HUDEP-2 (cell line): ENCODE measurements at regions not wholly inside any gene's neighbourhood (a gene's known extent, or its start where the extent isn't known, plus 50 kb on each side); places are given as distances from the start of the nearest gene placed in this dataset.
"Not testable (repeated sequence)": the region's sequence is repeated elsewhere in the genome, so short reads cannot be mapped to it uniquely, and the experiment has no call there.

Source experiments
- DNase-seq, 76 experiments: peaks; one replicate each; lab custom pipeline; 2025; ENCODE audit not compliant: unreplicated experiment in 76 of 76; lab: John Stamatoyannopoulos, UW

DNA sequence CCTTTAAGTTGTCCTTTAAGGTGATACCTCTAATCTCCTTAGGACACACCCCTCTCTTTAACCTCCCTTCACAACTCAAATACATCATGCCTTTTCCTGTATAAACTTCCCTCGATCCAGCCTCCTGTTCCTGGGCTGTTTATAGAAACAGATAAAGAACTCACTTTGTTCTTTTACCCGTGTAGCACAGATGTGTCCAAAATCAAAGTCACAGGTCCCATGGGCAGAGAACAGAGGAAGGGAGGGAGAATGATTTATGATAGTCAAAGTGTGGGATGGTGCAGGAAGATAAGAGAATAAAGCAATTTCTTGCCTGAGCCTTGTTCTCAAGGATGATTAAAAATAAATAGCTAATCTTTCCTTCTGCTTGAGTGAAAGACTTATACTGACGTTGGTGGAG lies 50.3 kb upstream of the CABCOCO1 start:
- no peak for DNase-seq

DNA sequence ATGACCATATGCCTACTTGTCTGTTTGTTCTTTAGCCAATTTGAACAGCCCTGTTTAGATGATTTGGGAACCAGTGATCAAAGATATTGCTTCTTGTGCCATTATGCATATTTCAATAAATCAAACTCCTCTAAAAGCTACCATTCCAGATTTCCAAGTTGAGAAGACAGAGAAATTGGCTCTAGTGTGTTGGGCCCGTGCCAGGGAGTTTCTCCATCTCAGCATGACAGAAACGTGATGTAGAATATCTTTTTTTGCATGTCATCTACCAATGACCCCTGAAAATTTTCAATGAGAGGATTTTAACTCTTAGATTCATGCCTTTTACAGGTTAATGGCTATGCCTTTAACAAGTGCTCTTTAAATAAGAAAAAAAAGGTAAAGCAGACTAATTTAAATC lies 50.7 kb upstream of the CABCOCO1 start:
- no peak for DNase-seq

DNA sequence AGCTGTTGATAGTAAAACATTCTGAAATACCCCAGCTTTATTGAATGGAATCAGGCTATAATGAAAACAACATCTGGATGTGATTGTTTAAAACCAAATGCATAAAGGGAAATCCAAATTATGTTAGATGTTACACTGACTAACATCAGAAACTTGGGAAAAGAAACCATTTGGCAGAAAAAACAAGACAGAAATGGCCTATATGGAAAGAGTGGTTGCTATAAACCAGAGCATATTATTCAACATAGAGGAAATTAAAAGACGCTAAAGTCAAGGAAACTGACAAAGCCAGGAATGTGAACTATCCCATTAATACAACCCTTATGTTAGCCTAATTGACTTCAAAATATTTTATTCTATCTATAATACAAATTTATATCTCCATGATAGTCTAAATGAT lies 53.0 kb upstream of the CABCOCO1 start:
- DNase-seq, result no peak

DNA sequence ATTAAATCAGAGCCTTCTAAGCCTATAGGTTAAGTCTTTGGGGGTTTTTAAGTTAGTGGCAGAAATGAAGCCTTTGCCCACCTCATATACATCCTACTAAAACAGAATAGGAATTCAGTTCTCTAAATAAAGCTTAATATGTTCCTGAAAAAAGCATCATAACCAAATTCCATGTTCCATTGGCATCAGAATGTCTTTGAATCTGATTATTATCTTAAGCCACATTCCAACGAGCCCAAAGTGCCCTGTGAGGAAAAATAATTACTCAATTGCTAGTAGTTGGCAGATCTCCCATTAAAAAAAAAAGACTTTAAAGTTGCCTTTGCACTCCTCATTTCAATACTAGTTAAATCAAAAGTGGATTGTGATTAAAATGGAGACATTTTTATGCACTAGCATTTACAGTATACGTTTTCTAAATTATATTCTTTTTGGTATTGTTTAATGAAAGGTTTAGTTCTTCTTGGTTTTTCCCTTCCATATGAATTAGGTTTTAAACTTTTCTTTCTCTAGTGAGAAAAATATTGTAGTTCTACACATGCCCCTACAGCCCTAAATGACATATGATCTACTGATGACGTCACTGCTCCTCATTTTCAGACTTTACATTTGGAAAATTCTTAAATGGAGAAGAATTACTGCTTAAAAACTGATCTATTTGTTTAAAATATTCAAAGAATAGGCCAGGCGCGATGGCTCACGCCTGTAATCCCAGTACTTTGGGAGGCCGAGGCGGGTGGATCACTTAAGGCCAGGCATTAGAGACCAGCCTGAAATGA lies 54.3 kb upstream of the CABCOCO1 start:
- DNase-seq, result no peak

DNA sequence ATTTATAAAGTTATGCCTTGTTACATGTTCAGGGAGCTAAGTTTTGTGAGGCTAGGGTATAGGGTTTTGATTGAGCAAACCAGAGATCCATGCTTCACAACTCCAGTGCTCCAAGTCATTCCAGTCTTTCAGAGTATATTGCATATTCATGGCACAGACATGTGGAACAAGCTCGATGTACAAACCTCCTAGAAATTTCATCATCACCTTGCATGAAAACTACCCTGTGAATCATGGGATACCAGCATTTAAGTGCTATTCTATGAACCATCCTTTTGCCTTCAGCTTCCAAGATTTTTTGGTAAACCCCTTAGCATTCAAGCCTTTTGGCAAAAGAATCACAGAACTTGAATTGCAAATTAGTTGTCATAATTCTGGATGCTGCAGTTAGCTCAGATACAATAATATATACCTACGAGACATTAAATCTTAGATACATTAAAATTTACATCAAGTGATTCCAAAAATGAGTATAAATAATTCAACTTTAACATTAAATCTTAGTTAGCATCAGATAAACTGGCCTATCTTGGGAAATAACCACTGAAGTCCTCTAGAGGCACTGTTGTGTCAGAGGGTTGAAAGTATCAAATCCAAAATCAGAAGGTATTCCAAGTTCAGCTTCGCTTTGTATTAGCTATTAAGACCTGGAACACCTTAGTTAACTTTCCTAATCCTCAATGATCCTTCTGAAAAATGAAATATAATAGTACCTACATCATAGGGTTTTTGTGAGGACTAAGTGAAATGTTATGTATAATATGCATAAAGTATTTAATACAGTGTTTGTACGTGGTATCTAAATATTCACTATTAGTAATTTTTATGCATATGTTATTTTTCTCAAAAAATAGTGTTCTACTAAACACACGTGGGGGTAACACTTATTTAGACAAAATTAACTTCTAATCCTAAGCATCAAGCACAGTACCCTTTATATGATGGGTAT lies 55.5 kb upstream of the CABCOCO1 start:
- no peak for DNase-seq

DNA sequence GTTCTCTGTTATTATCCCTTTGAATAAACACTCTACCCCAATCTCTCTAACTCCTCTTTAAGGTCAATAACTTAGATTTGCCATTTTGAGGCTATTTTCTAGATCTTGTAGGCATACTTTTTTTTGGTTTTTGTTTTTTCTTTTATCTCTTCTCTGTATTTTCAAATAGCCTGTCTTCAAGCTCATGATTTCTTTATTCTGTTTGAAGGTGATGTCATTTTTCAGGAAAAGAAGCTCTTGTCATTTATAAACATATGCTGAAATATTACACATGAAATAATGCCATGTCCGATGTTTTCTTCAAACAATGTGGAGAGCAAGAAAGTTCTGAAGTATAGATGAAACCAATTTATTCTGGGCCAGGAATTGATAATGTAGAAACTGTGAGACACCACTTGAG lies 57.5 kb upstream of the CABCOCO1 start:
- no peak for DNase-seq

DNA sequence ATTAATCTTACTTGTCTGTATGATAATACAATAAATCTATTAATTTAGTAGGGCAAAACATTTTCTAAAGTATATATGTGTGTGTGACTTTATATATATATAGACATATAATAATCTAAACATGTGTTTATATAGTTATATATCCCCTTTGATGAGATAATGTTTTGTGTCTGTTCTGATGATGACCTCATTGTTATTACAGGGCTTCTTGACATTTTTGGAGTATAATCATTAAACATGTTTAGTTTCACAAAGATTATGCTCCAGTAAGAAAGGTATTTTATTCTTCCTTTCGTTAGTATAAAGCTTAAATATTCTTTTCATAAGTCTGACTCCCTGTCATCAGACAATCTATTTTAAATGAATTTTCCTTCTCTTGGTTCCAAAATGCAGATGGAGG lies 62.3 kb upstream of the CABCOCO1 start:
- no peak for DNase-seq

DNA sequence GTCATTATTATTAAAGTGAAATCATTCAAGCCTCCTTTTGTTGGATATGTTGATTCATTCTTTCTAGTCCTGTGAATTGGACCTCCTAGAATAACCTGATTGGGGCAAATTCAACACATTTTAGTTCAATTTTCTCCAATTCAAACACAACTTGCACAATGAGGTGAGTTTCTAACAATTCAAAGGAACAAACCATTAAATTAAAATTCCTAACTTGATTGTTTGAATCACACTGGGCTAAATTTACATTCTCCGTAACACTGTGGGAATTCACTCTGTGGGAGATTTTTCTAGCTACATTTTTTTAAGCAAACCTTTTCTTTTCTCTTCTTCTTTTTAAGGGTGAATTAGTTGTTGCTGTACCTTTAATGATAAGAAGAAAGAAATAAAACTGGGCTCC lies 68.3 kb upstream of the CABCOCO1 start:
- DNase-seq, result no peak

DNA sequence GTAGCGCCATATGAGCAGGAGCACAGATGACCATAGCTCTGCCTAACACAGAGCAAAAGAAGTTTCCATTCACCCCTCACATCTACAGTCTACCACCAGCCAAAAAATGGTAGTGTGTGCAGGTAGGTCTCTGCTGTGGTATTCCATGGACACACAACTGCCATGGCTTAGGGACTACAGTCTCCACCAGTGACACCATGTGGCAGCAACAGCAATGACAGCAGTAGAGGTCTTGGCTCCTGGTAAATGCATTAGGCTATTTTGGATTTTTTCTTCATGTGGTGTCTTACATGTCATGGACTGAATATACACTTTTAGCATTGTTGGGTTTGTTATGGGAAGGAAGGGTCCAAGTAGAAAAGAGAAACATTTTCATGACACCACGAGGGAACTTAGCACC lies 70.1 kb upstream of the CABCOCO1 start:
- peak in 8 of 76 experiments; percentile 0 to 18 (median 7) for DNase-seq

DNA sequence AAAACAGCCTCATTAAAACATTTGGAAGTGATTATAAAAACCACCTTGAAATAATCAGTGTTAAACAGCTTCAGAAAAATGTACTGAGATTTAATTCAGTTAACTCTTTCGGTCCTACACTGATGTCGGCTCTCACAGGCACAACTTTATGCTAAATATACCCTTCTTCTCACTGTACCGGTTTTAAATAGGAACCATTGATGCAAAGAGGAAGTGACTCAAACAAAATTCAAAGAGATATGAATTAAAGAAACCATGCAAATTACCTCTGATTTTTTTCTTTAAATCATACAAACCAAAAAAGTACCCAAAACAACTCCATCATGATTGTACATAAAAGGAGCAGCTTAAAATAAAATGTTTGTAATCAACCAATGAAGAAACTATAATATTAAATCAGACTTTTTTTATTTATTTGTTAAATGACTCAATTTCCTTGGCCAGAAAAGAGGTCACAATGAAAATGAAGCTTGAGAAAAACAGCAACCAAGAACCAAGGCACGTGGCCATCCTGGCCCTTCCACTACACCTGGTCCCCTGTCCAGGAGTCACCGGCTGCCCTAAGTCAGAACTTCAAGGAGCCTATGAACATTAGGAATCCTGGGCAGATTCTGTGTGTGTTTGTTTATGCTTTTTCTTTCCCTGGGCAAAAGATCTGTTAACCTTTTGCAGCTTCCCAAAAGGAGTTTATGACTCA lies 73.0 kb upstream of the CABCOCO1 start:
- DNase-seq, result no peak

DNA sequence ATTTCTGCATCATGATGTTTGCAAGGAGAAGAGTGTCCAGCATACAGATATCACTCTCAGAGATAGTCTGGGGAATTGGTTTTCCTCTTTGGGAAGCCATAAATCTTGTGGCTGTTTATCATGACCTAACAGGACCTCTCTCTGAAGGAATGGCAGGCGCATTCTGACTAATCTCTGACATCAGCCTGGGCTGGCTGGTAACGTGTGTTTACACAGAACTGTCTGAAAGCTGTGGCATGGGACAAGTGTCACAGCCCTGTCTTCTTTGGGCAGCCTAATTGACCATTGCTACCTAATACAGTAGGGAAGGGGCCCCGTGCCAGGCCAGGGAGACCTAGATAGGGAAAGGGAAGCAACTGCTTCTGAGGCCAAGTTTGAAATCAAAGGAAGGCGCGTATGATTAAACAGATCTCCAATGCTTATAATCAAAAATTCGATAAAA lies 73.9 kb upstream of the CABCOCO1 start:
- DNase-seq, result no peak

DNA sequence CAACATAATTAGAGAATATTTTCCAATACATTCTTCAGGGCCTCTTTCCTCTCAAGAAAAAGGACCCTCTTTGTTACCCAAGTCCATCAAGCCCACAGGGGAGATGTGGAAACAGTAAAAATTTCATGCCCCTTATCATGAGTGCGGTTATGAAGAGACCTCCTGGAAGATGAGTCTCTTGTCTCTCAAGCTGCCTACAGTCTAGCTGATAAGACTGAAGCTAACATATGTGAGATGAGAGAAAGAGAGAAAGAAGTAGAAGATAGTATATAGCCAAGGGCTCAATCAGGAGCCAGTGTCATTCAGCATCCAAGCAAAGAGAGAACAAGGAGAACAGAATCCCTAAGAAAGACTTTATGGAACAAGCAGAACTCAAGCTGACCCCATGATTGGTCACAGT lies 75.9 kb upstream of the CABCOCO1 start:
- DNase-seq, result no peak

DNA sequence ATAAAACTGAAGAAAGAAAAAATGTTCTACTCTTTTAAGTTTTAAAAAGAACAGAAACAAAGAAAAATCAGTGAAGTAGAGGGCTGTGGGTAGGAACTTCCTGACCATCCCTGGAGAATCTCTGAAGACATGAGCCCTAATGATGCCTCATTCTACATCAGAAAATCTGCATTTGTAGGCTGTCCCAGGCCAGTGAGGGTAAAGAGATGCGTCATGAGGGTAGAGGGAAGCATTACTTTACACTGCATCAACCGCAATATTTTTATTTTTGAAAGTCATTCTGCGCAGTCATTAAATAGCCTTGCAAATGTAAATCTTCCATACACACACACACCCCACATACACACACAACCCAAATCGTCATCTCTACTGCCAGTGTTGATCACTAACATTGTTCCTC lies 82.1 kb upstream of the CABCOCO1 start:
- DNase-seq, result no peak

DNA sequence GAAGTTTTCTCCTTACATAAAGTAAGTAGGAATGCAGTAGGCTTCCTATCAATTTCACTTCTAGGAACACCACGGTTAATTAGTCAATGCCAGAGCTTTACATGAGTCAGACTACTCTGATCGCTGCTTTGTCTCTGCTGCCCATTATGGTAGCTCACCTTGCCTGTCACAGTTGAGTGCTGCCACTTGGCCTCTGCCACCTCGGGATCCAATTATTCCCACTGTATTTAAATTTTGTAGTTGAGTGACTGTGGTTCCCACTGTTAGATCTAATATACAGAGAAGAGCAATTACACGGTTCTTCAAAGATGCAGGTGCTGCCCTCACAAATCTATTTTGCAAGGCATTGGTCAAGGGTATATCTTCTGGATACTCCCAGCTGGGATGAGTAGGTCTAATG lies 92.5 kb upstream of the CABCOCO1 start:
- DNase-seq, result not testable (repeated sequence)

DNA sequence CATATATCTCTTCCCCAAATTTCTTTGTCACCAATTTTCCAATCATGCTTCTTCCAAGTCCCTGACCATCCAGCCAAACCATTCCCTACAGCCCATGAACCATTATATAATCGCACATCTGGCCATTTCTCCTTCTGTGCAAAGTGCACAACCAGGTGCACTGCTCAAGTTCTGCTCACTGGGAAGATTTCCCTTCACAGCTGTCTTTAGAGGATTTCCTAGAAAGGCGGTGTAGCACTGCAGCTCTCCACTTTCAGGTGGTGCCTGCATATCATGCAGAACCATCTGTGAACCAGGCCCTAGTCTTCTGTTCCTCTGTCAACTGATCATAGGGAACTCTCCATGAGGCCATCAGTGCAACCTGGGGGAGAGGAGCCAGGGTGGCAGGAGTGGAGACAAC lies 95.0 kb upstream of the CABCOCO1 start:
- DNase-seq, result no peak

DNA sequence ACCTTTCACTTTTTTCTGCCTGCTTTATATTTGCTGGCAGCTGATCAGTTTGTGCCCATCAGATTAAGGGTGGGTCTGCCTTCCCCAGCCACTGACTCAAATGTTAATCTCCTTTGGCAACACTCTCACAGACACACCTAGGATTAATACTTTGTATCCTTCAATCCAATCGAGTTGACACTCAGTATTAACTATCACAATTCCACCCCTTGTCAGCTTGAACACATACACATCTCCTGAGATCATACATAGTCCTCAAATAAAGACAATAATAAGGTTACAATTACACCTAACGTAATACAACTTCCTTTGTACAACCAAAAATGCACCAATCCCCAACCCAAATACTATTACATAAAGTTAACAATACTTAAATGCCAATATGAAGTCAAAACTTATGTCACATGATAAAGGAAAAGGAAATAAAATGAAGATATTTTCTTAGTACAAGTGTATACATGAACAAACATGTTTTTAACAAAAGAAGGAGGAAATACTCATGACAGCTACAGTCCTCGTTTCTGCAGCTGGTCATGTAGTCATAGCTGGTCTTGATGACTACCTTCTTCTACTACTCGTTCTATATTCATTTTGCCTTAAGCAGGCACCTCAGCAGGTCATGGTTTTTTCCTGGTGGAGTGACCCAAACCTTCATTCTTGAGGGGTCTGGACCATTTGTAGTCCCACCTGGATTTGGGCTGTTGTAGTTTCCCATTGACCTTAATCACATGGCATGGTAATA lies 96.7 kb upstream of the CABCOCO1 start:
- DNase-seq, result no peak

DNA sequence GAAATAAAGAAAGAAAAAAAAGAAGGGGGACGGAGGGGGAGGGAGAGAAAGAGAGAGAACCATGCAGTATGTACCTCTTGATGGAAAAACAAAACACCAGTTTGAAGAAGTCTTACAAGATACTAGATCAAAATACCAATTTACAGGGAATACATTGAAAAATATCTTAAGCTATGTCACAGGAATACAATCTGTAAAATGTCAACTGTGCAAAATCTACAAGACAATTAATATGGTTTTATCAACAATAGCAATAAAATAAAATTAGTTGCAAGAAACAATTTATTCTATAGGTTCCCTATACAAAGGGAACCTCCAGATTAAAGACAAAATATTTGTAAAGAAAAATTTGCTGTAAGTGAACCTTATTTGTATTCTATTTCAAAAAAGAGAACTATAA lies 98.3 kb upstream of the CABCOCO1 start:
- no peak for DNase-seq

DNA sequence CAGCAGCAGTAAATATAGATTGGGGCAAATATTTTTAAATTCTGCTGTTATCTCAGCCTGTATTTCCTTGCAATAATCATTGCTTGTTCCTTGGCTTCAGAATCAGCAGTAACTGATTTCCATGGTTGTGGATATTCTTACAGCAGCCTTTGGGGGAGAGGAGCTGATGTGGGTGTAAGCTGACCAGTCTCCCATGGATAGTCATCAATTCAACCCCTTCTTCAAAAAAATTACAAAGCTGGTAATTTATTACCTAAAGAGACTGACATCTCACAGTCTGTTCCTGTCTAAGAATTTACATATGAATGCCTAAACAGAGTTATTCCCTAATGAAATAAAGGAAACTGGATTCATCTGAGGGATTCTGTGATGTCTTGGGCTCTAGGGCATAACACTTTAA lies 103.1 kb upstream of the CABCOCO1 start:
- DNase-seq, result no peak

DNA sequence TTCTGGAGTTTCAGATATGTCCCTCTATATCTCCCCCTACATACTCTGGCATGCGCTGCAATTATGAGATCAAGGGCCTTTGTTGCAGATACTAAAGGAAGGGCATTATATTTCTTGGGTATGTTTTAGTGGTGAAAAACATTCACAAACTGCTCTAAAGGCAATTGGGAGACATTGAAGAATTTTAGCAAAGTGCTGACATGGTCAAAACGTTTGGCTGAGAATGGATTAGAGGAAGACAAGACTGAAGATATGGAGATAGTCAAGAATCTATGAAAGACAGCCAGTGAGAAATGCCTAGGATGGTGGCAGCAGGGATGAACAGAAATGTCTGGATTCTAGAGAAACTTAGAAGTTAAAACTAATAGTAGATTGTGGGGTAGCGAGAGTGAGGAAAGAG lies 104.5 kb upstream of the CABCOCO1 start:
- DNase-seq, result no peak

DNA sequence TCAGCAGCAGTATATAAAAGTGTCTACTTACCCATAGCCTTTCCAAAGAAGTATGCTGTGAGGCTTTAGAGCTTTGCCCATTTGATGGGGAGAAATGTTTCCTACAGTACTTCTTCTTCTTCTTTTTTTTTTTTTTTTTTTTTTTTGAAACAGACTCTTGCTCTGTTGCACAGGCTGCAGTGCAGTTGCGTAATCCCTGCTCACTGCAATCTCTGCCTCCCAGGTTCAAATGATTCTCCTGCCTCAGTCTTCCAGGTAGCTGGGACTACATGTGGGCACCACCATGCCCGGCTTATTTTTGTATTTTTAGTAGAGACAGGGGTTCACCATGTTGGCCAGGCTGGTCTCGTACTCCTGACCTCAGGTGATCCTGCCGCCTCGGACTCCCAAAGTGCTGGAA lies 101.7 kb upstream of the TMEM26 start:
- no peak for DNase-seq

DNA sequence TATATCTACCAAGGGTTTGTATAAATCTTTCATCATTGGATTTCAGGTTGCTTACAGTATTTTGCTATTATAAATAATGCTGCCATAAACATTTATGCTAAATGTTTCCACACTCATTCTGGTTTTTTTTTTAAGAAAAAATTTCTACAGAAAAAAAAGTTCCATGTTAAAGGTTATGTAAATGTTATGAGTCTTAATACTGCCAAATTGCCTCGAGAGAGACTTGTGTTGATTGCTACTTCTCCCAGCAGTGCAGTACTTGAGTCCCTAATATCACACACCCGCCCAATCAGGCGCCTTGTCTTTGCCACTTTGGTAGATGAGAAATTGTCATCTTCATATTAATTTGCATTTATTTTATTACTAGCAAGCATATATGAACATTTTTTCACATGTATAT lies 96.7 kb upstream of the TMEM26 start:
- no peak for DNase-seq
